ENCODE measurements at regions not wholly inside any gene's neighbourhood (a gene's known extent, or its start where the extent isn't known, plus 50 kb on each side); places are given as distances from the start of the nearest gene placed in this dataset.

- no peaks in the 10 kb centered on the region for H3K27me3 ChIP-seq
- H3K9me3 ChIP-seq = no peaks in the 10 kb centered on the region
- no peak for TF ChIP-seq POLR2A (IDR thresholded peaks at IDR 0.05)
- TF ChIP-seq CTCF (IDR thresholded peaks at IDR 0.05) = no peak
- intact Hi-C loops (cut with DNase I; ENCODE audit: low total_unique reads) = no loop called here
- H3K27ac ChIP-seq = no peak overlapping the region
- H3K36me3 ChIP-seq (ENCODE audit: low read depth, missing control alignments) = no peaks in the 10 kb centered on the region
- no peak for DNase-seq
- 55 to 60% methylated on average over 3 of the region's 3 CpGs for WGBS, 2 donors
- H3K4me1 ChIP-seq = no peaks in the 10 kb centered on the region
- H3K4me3 ChIP-seq = no peak overlapping the region
Measured at GRCh38 chr3:5861151-5861550, 673.6 kb downstream of the EDEM1 start.

- TF ChIP-seq CTCF (IDR thresholded peaks at IDR 0.05) (no peak), POLR2A (IDR thresholded peaks at IDR 0.05) (no peak)
- H3K36me3 ChIP-seq (ENCODE audit: low read depth, missing control alignments) = no peaks in the 10 kb centered on the region
- no peak overlapping the region for H3K4me3 ChIP-seq
- no peaks in the 10 kb centered on the region for H3K9me3 ChIP-seq
- no peaks in the 10 kb centered on the region for H3K4me1 ChIP-seq
- no peak for DNase-seq
- 65 to 66% methylated on average over 2 of the region's 2 CpGs for WGBS, 2 donors
- no peaks in the 10 kb centered on the region for H3K27me3 ChIP-seq
- no peak overlapping the region for H3K27ac ChIP-seq
- intact Hi-C loops (cut with DNase I; ENCODE audit: low total_unique reads) = no loop called here
Measured at GRCh38 chr3:5874931-5875341, 687.4 kb downstream of the EDEM1 start.

GRCh38 chr3:5888851-5889250 is 701.3 kb downstream of the EDEM1 start:
- H3K4me3 ChIP-seq = no peak overlapping the region
- H3K9me3 ChIP-seq = no peaks in the 10 kb centered on the region
- 75 to 80% methylated on average over 3 of the region's 3 CpGs for WGBS, 2 donors
- intact Hi-C loops (cut with DNase I; ENCODE audit: low total_unique reads) = no loop called here
- H3K4me1 ChIP-seq = no peaks in the 10 kb centered on the region
- no peaks in the 10 kb centered on the region for H3K27me3 ChIP-seq
- H3K36me3 ChIP-seq (ENCODE audit: low read depth, missing control alignments) = no peaks in the 10 kb centered on the region
- DNase-seq = no peak
- H3K27ac ChIP-seq = no peak overlapping the region
- TF ChIP-seq CTCF (IDR thresholded peaks at IDR 0.05) (no peak), POLR2A (IDR thresholded peaks at IDR 0.05) (no peak)

GRCh38 chr3:5889374-5889773 is 701.9 kb downstream of the EDEM1 start:
- DNase-seq = no peak
- Histone ChIP-seq H3K9me3 (no peaks in the 10 kb centered on the region), H3K27ac (no peak overlapping the region), H3K4me3 (no peak overlapping the region), H3K27me3 (no peaks in the 10 kb centered on the region), H3K4me1 (no peaks in the 10 kb centered on the region), H3K36me3 (ENCODE audit: low read depth, missing control alignments) (no peaks in the 10 kb centered on the region)
- WGBS, 2 donors = 69 to 70% methylated on average over 3 of the region's 3 CpGs
- intact Hi-C loops (cut with DNase I; ENCODE audit: low total_unique reads) = no loop called here
- TF ChIP-seq POLR2A (IDR thresholded peaks at IDR 0.05) (no peak), CTCF (IDR thresholded peaks at IDR 0.05) (no peak)

- no peaks in the 10 kb centered on the region for H3K9me3 ChIP-seq
Measured at GRCh38 chr3:5891711-5892110, 704.2 kb downstream of the EDEM1 start.

More at GRCh38 chr3:5891711-5892110, 704.2 kb downstream of the EDEM1 start:
- Histone ChIP-seq H3K27ac (no peak overlapping the region), H3K4me1 (no peaks in the 10 kb centered on the region), H3K4me3 (no peak overlapping the region), H3K36me3 (ENCODE audit: low read depth, missing control alignments) (no peaks in the 10 kb centered on the region), H3K27me3 (no peaks in the 10 kb centered on the region)
- TF ChIP-seq POLR2A (IDR thresholded peaks at IDR 0.05) = no peak
- no peak for TF ChIP-seq CTCF (IDR thresholded peaks at IDR 0.05)
- intact Hi-C loops (cut with DNase I; ENCODE audit: low total_unique reads) = no loop called here
- 53 to 67% methylated on average over 4 of the region's 4 CpGs for WGBS, 2 donors
- DNase-seq = no peak

Measured in testis (tissue), 2 donors.